ENCODE measurements at regions not wholly inside any gene's neighbourhood (a gene's known extent, or its start where the extent isn't known, plus 50 kb on each side); places are given as distances from the start of the nearest gene placed in this dataset. TPM values are rescaled to one million over a fixed set of nuclear protein-coding genes. Genes with fewer than 3 reads are reported as not detected.

GRCh38 chr12:67929384-67929772 is 59.9 kb upstream of the IFNG-AS1 start:
- Histone ChIP-seq H2AFZ (ENCODE audit: low read depth, low read length) (no peak overlapping the region), H3K9me3 (replicated peaks; ENCODE audit: control insufficient read depth, insufficient read depth, low read length) (no peaks in the 10 kb centered on the region), H3K27ac (ENCODE audit: insufficient read depth, low read depth, low read length) (no peak overlapping the region), H3K36me3 (ENCODE audit: control insufficient read depth in 2 of 2, extremely low read depth in 1 of 2, insufficient read depth in 2 of 2, low read length in 2 of 2) (no peaks in the 10 kb centered on the region), H4K20me1 (replicated peaks; ENCODE audit: control insufficient read depth, extremely low read depth, insufficient read depth, low read length) (no peaks in the 10 kb centered on the region), H3K27me3 (ENCODE audit: control insufficient read depth in 2 of 2, insufficient read depth in 2 of 2, low read length in 2 of 2) (no peaks in the 10 kb centered on the region), H3K79me2 (ENCODE audit: control insufficient read depth, insufficient read depth, low read length) (no peaks in the 10 kb centered on the region), H3K4me2 (ENCODE audit: insufficient read depth, low read length) (no peak overlapping the region), H3K4me1 (ENCODE audit: control insufficient read depth, extremely low read depth, insufficient read depth, low read length) (no peaks in the 10 kb centered on the region), H3K9ac (replicated peaks; ENCODE audit: extremely low read depth, insufficient read depth, low read length) (no peak overlapping the region), H3K9me1 (replicated peaks; ENCODE audit: control insufficient read depth, extremely low read depth, insufficient read depth, low read length) (no peaks in the 10 kb centered on the region), H3K4me3 (replicated peaks in 1 of 3; ENCODE audit: insufficient read depth in 1 of 3, low read depth in 1 of 3, low read length in 3 of 3) (no peak overlapping the region)
- BruUV-seq (replicated peaks) = no TSS peak
- TF ChIP-seq MYC (IDR thresholded peaks at IDR 0.05; ENCODE audit: low read depth, low read length) (no peak), EZH2 (IDR thresholded peaks at IDR 0.05; ENCODE audit: borderline replicate concordance, low read depth, low read length, severe bottlenecking) (no peak), POLR2A (IDR thresholded peaks at IDR 0.05; ENCODE audit: low read depth, low read length) (no peak), GATA2 (IDR thresholded peaks at IDR 0.05; ENCODE audit: insufficient read depth, insufficient read length, low read depth, low read length) (no peak), FOS (IDR thresholded peaks at IDR 0.05; ENCODE audit: borderline replicate concordance, insufficient read depth, low read length) (no peak), MAX (IDR thresholded peaks at IDR 0.05; ENCODE audit: insufficient read depth, insufficient read length) (no peak)
- no peak for DNase-seq (ENCODE audit: low read depth, low spot score)
- dilution Hi-C loops (cut with MboI; ENCODE audit: extremely low pct_ligation_motif_present, low sequenced_read_pairs) (no loop called here), intact Hi-C loops (cut with micrococcal nuclease) (no loop called here)
- POLR2A ChIA-PET = no interaction called here
- CTCF ChIA-PET = no interaction called here
- no peak for FAIRE-seq

- dilution Hi-C loops (cut with MboI; ENCODE audit: extremely low pct_ligation_motif_present, low sequenced_read_pairs) (no loop called here), intact Hi-C loops (cut with micrococcal nuclease) (no loop called here)
- Histone ChIP-seq H3K9me1 (replicated peaks; ENCODE audit: control insufficient read depth, extremely low read depth, insufficient read depth, low read length) (no peaks in the 10 kb centered on the region), H3K4me1 (ENCODE audit: control insufficient read depth, extremely low read depth, insufficient read depth, low read length) (no peaks in the 10 kb centered on the region), H2AFZ (ENCODE audit: low read depth, low read length) (no peak overlapping the region), H3K27ac (ENCODE audit: insufficient read depth, low read depth, low read length) (no peak overlapping the region), H4K20me1 (replicated peaks; ENCODE audit: control insufficient read depth, extremely low read depth, insufficient read depth, low read length) (no peaks in the 10 kb centered on the region), H3K9me3 (replicated peaks; ENCODE audit: control insufficient read depth, insufficient read depth, low read length) (no peaks in the 10 kb centered on the region), H3K79me2 (ENCODE audit: control insufficient read depth, insufficient read depth, low read length) (no peaks in the 10 kb centered on the region), H3K9ac (replicated peaks; ENCODE audit: extremely low read depth, insufficient read depth, low read length) (no peak overlapping the region), H3K36me3 (ENCODE audit: control insufficient read depth in 2 of 2, extremely low read depth in 1 of 2, insufficient read depth in 2 of 2, low read length in 2 of 2) (no peaks in the 10 kb centered on the region), H3K4me3 (replicated peaks in 1 of 3; ENCODE audit: insufficient read depth in 1 of 3, low read depth in 1 of 3, low read length in 3 of 3) (no peak overlapping the region), H3K4me2 (ENCODE audit: insufficient read depth, low read length) (no peak overlapping the region), H3K27me3 (ENCODE audit: control insufficient read depth in 2 of 2, insufficient read depth in 2 of 2, low read length in 2 of 2) (peaks cover 0 to 4% of the 10 kb centered on the region in 2 experiments)
- no TSS peak for BruUV-seq (replicated peaks)
- no peak for FAIRE-seq
- POLR2A ChIA-PET = no interaction called here
- no peak for TF ChIP-seq JUN (IDR thresholded peaks at IDR 0.05; ENCODE audit: borderline replicate concordance, insufficient read depth, insufficient read length, low read depth)
- CTCF ChIA-PET = interaction anchor here (7.1 kb wide), 1 partner anchor 582 kb away, joined by 573 read pairs; no protein-coding TSS in a partner anchor
- DNase-seq (ENCODE audit: low read depth, low spot score) = no peak
Measured at GRCh38 chr12:67937822-67938221, 51.4 kb upstream of the IFNG-AS1 start.

Small RNA genes lying in the stretch of these regions (small RNA-seq; reads per million reads assigned to genes)
- gene AC022513.1 (ENCODE audit: insufficient read depth, insufficient read length, low read depth, low replicate concordance) = not detected
